GM15510 (cell line): ENCODE measurements at regions not wholly inside any gene's neighbourhood (a gene's known extent, or its start where the extent isn't known, plus 50 kb on each side); places are given as distances from the start of the nearest gene placed in this dataset.

ENCODE experiments used
- POLR2A ChIP-seq: IDR thresholded peaks from 3 replicates; pipeline ENCODE4 v1.6.1; 2011; ENCODE audit warnings: borderline replicate concordance; ENCODE audit not compliant: insufficient read length; ENCODE audit errors: extremely low read depth

DNA sequence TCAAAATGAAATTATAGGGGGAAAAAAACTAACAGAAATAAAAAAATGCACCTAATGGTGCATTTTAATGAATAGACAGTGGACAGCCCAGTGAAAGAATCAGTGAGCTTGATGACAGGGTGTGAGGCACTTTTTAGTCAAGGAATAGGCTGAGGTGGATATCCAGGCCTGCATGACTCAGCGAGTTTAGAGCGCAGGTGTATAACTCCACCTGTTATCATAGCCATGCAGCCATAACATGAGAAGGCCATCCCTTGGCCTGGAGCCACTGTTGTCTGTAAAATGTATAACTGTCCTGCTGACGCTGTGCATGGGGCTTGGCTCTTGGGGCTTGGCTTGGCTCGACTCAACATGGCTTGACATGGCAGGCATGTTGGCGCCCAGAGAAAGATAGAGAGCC lies 331.5 kb upstream of the NOX3 start:
- no peak for TF ChIP-seq POLR2A

DNA sequence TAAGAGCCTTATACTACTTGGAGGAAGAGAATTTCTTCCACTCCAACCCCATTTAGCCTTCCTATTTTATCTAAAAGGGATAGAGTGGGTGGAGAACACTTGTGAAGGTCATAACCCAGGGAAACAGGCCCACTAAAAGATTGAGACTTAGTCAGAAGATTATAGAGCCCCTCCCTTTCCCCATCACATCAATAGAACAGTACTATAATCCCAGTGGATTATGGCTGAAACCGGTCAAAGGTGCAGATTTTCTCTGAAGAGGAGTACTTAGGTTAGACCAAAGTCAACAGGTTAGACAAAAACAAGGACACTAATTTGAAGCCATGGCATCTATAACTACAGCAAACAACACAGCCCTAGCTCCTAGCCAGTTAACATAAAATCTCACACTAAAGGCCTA lies 330.9 kb upstream of the NOX3 start:
- TF ChIP-seq POLR2A, result no peak

DNA sequence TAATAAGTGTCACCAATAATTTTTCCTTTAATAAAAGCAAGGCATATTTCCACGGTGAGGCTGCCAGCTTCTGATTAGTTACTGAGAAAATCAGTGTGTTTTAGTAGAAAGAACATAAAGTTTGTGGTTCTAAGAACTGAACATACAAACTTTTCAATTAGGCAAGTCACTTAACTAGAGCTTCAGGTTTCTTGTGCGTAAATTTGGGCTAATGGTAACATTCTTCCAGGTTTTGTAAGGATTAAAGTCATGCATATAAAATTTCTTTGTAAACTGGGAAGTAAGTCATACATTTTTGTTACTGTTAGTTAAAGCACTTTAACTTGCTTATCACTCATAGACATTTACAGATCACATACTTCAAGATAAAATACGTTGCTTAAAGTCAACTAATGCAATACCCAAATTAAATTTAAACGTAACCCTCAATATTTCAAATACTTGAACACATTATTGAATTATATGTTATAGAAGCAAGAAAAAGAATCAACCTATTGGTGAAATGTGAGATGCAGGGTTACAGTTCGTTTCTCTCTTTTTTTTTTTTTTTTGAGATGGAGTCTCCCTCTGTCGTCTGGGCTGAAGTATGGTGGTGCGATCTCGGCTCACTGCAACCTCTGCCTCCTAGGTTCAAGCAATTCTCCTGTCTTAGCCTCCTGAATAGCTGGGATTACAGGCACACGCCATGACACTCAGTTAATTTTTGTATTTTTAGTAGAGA lies 327.3 kb upstream of the NOX3 start:
- TF ChIP-seq POLR2A, result no peak

DNA sequence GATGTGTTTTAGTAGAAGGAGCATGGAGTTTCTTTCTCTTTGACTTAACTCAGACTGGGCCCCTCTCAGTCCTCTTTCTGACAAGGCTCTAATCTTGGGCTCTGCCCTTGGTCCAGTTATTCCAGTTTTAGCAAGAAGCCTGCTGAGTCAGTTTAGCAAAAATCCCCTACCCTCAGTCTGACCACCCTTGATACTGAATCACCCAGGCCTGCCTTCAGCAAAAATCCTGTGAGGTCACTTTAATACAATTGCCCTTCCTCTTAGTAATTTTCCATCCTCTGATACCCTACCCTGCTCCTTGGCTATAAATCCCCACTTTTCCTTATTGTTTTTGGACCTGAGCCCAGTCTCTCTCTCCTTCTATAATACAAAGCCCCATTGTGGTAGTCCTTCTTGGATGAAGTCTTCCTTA lies 326.7 kb upstream of the NOX3 start:
- TF ChIP-seq POLR2A, result no peak

DNA sequence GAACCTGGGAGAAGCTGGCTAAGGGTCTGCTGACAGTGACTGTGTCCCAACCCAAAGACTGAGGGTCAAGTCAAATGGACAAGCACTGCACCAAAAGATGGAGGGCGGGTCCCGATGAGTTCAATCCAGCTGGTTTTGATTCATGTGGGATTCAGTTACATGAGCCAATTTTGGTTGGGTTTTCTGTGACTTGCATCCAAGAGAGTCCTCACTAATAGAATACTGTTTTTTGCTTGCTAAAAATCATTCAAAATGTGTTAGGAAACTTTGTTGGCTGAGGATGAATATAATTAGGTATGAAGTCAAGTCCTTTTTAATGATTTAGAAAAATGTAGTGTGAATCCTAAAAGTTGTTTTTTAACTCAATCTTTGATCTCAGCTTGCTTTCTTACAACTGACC lies 323.8 kb upstream of the NOX3 start:
- no peak for TF ChIP-seq POLR2A

DNA sequence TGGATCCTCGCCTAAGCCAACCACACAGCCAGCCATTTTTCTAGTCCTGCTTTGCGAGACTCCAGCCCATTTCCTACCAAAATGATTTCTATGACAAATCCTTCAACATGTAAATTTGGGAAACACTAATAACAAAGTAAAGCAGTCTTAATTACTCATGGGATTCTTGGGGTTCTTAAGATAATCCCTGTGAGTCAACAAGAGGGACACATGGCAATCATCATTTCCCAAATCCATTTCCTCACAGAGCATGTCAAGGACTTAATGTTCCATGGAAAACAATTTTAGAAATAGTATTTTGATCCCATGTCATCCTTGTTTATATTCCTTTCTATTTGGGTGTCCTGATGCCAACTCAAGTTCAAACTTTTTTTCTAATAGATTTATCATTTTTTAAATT lies 322.7 kb upstream of the NOX3 start:
- TF ChIP-seq POLR2A, result no peak

DNA sequence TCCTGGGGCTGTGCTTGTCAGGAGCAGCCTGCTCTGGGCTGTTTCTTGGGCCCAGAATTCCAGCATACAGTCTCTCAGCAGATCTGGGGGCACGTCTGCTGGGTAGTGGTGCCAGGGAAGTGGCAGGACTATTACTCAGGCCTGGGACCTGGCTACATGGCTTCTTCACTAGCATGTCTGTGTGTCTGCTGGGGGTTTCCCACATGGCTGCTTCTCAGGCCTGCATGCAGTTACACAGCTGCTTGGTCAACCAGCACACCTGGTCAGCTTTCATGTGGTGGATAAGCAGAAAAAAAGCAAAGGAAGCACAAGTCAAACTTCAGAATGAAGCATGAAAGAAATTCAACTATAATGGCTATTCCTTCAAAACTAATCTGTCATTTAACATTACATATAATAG lies 316.2 kb upstream of the NOX3 start:
- no peak for TF ChIP-seq POLR2A

DNA sequence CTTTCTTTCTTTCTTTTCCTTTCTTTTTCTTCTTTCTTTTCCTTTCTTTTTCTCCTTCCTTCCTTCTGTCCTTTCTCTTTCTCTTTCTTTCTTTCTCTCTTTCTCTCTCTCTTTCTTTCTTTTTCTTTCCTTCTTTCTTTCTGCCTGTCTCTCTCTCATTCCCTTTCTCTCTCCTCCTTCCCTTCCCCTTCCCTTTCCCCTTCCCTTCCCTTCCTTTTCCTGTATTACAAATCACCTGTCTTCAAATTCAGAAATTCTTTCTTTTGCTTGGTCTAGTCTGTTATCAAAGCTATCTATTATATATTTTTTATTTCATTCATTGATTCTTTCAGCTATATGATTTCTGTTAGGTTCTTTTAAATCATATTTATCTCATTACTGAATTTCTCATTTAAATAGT lies 315.2 kb upstream of the NOX3 start:
- no peak for TF ChIP-seq POLR2A

DNA sequence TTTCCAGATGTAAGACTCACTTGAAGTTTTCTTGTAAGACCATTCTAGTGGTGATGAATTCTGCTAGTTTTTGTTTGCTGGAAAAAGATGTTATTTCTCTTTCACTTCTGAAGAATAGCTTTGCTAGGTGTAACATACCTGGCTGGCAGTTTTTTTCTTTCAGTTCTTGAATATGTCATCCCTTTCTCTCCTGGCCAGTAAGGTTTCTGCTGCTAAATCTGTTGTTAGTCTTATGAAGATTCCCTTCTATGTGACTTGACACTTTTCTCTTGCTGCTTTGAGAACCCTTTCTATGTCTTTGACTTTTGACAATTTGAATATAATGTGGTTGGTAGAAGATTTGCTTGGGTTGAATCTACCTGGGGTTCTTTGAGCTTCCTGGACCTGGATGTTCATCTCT lies 314.7 kb upstream of the NOX3 start:
- TF ChIP-seq POLR2A, result no peak

DNA sequence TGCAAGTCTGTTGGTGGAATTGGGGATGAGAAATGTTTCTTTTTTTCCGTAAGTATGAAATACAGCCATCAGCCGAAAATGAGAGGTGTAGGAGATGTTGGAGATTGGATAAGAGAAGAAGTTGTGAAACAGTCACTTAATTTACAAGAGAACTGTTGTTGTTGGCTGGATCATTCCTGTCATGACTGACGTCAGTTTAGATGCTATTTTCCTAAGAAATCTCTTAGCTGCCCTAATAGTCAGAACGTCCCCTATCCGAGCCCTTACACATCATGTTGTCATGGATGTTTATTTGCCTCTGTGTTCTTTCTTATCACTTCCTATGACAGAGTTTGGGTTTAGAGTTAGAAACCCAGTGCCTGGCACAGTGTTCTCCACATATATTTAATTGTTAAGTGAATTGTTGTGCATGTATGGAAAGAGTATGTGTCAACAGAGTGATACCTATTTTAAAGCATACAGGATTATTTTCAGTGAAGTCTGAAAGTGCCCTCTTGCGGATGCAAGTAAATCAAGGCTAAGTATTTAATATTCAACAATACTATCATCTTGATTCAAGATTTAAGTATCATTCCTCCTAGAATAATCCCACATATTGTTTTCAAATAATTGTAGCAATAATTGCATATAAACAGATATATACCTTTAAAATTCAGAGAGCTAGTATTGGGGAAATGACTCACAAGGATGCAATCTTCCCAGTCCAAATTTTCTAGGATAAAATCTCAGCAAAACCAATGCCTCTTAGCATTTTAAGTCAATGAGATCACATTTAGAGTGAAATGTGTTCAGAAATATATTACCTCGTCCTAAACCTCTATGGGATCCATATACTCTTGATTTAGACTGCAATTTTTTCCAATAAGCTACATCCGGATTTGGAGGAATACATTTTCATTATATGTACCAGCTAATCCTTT lies 309.9 kb upstream of the NOX3 start:
- TF ChIP-seq POLR2A, result no peak

DNA sequence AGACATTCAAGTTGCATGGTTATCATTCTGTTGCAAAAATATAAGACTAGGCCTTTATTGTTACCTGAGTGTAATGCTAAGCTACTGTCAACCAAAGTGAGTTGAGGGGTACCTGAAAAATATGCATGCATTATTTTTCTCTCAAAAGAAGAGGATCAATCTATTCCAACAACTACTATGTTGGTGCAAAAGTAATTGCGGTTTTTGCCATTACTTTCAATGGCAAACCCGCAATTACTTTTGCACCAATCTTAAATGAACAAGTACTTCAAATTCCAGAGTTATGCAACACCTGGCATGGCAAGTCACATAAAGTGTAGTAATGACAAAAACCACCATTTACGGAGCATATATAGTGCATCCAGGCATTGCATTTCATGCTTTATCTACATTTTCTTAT lies 307.0 kb upstream of the NOX3 start:
- no peak for TF ChIP-seq POLR2A

DNA sequence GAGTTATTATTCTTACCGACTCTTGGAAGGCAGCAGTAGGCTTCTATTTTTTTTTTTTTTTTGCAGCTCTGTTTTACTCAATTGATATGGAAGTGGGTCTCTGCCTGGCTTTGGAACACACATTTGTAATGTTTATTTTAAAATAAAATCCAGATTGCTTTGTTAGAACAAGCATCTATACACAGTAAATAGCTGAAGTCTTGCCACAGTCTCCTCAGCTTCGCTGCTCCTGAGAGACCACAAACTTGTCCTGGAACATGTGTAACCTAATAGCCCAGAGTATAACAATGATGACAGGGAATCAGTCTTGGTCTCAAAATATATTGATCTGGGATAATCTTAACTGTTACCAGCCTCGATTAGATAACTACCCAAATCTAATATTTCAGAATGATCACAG lies 299.8 kb upstream of the NOX3 start:
- TF ChIP-seq POLR2A, result no peak

DNA sequence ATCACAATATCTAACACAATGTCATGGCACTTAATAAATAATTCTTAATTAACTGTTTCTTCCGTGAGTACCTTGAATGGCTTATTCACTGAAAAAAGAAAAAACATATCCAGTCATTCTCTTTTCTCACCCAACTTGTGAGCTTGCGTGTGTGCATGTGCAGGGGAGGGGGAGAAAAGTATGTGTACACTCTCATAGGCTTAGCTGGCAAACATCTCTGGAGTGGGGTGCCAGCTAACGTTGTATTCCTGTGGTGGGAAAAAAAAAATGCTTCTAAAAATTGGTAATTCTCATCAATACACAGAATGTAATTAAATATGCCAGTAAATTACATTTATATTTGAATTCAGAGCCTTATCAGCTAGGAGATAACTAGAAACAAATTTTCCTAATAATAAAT lies 291.9 kb upstream of the NOX3 start:
- no peak for TF ChIP-seq POLR2A

DNA sequence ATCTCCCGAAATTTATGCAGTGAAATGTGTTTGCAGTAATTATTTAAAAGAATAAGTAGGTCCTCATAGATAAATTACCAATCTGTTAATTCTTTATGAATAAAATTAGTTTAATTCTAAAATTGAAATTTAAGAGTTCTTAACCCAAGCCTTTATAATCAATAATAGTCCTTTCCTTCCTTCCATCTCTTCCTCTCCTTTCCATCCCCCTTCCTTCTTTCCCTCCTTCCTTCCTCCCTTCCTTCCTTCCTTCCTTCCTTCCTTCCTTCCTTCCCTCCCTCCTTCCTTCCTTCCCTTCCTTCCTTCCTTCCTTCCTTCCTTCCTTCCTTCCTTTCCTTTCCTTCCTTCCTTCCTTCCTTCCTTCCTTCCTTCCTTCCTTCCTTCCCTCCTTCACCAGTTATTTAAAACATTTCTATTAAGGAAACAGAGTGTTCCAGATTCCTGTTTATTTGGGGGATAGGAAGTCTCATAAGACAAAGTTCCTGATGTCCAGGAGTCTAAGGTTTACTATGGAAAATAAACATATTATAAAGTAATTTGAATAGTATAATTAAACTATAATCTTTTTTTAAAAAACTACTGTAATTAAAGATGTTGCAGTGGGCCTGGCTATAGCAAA lies 285.3 kb upstream of the NOX3 start:
- no peak for TF ChIP-seq POLR2A

DNA sequence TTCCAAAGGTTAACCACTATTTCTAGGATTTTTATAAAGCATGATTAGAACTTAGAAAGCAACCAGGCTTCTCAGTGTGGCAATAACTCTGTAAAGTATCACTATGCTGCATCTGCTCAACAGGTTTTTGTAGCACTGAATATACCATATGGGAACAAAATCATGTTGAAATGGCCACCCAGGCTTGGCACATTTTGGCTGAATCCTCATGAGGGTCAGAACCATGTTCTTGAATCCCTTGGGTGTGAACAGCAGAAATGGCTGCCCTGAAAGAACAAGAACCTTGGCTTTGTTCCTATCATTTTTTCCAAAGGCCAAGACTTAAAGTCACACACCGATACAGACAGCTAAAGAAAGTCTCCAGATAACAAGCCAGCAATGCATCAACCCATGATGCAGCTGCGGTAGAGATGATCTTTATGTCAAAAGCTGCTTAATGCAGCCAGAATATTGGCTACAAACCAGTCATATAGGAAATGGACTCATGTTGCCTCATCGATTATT lies 283.0 kb upstream of the NOX3 start:
- TF ChIP-seq POLR2A, result no peak
